ENCODE measurements at regions not wholly inside any gene's neighbourhood (a gene's known extent, or its start where the extent isn't known, plus 50 kb on each side); places are given as distances from the start of the nearest gene placed in this dataset.

DNA sequence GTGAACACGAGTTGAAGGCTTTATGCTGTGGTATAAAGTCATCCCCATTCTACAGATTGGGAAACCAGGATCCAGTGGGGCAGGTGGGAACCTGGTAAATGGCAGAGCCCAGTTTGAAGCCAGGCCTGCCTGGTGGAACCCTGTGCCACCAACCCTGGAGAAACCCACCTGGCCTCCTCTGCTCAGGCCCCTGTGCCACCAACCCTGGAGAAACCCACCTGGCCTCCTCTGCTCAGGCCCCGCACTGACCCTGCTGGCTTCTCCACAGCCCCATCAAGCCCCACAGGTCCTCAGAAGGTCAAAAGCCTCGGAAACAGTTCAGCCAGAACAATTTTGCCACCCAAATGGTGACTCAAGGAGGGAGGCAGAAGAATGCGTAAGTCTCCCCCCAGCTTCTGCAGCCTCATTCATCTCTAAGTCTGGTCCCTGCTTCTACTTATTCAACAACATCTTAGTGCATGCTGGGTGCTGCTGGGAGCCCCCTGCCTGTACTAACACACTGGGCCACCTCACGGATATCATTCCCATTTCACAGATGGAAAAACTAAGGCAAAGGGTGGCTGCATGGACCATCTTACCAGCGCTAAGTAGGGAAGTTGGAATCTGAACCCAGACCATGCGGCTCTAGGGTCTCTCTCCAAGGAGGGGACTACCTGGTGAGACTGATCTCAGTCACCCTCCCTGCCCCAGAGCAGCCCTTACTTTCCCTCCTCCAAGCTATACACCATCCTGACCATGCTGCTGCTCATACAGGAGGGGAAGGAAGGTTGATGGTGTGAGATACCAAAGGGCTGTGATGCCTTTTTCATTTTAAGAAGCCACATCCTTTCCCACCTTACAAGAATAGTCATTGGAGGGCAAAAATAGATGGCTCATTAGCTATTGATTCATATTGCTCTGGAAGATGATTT, 93.7 kb upstream of the ID2 start:
- TF ChIP-seq MXI1 (conservative IDR thresholded peaks at IDR 0.05; ENCODE audit: poor library complexity, severe bottlenecking) = no peak
- TF ChIP-seq, protein P1, sequence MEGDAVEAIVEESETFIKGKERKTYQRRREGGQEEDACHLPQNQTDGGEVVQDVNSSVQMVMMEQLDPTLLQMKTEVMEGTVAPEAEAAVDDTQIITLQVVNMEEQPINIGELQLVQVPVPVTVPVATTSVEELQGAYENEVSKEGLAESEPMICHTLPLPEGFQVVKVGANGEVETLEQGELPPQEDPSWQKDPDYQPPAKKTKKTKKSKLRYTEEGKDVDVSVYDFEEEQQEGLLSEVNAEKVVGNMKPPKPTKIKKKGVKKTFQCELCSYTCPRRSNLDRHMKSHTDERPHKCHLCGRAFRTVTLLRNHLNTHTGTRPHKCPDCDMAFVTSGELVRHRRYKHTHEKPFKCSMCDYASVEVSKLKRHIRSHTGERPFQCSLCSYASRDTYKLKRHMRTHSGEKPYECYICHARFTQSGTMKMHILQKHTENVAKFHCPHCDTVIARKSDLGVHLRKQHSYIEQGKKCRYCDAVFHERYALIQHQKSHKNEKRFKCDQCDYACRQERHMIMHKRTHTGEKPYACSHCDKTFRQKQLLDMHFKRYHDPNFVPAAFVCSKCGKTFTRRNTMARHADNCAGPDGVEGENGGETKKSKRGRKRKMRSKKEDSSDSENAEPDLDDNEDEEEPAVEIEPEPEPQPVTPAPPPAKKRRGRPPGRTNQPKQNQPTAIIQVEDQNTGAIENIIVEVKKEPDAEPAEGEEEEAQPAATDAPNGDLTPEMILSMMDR (IDR thresholded peaks at IDR 0.05; ENCODE audit: poor library complexity, severe bottlenecking) = no peak
- TF ChIP-seq, protein P2, sequence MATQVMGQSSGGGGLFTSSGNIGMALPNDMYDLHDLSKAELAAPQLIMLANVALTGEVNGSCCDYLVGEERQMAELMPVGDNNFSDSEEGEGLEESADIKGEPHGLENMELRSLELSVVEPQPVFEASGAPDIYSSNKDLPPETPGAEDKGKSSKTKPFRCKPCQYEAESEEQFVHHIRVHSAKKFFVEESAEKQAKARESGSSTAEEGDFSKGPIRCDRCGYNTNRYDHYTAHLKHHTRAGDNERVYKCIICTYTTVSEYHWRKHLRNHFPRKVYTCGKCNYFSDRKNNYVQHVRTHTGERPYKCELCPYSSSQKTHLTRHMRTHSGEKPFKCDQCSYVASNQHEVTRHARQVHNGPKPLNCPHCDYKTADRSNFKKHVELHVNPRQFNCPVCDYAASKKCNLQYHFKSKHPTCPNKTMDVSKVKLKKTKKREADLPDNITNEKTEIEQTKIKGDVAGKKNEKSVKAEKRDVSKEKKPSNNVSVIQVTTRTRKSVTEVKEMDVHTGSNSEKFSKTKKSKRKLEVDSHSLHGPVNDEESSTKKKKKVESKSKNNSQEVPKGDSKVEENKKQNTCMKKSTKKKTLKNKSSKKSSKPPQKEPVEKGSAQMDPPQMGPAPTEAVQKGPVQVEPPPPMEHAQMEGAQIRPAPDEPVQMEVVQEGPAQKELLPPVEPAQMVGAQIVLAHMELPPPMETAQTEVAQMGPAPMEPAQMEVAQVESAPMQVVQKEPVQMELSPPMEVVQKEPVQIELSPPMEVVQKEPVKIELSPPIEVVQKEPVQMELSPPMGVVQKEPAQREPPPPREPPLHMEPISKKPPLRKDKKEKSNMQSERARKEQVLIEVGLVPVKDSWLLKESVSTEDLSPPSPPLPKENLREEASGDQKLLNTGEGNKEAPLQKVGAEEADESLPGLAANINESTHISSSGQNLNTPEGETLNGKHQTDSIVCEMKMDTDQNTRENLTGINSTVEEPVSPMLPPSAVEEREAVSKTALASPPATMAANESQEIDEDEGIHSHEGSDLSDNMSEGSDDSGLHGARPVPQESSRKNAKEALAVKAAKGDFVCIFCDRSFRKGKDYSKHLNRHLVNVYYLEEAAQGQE (IDR thresholded peaks at IDR 0.05; ENCODE audit: borderline replicate concordance) = no peak
- no peak for TF ChIP-seq TAF1 (IDR thresholded peaks at IDR 0.05; ENCODE audit: low read depth)
- TF ChIP-seq EP300 (conservative IDR thresholded peaks at IDR 0.05; ENCODE audit: poor library complexity, severe bottlenecking) = no peak

Measured in neural cell (in vitro differentiated cells).